Keratinocyte (primary cell): ENCODE measurements at regions not wholly inside any gene's neighbourhood (a gene's known extent, or its start where the extent isn't known, plus 50 kb on each side); places are given as distances from the start of the nearest gene placed in this dataset.
"Not testable (repeated sequence)": the region's sequence is repeated elsewhere in the genome, so short reads cannot be mapped to it uniquely, and the experiment has no call there.

Experiments used
- CTCF ChIP-seq, 3 experiments: IDR thresholded peaks in 1 of 3; conservative IDR thresholded peaks in 1 of 3; optimal IDR thresholded peaks in 1 of 3; 2 replicates in 2 of 3; 3 replicates in 1 of 3; pipeline versions ENCODE3 to v1.5.1; 2011; ENCODE audit warnings: low read length in 3 of 3, mild to moderate bottlenecking in 3 of 3, moderate library complexity in 2 of 3, control low read depth in 1 of 3, inconsistent platforms in 1 of 3; ENCODE audit not compliant: insufficient read depth in 2 of 3; ENCODE audit errors: extremely low read depth in 1 of 3
- EZH2 ChIP-seq: IDR thresholded peaks from one replicate; pipeline ENCODE4 v1.6.1; 2012; ENCODE audit warnings: inconsistent platforms, mild to moderate bottlenecking, low read length, moderate library complexity

- not testable (repeated sequence) for TF ChIP-seq CTCF (optimal IDR thresholded peaks at IDR 0.05 in 1 of 3, IDR thresholded peaks at IDR 0.05 in 1 of 3, conservative IDR thresholded peaks at IDR 0.05 in 1 of 3; ENCODE audit: extremely low read depth in 1 of 3, insufficient read depth in 2 of 3, low read length in 3 of 3); EZH2
Observed at GRCh38 chr14:106365371-106365770, 839.0 kb downstream of the TMEM121 start.
